ENCODE measurements at regions not wholly inside any gene's neighbourhood (a gene's known extent, or its start where the extent isn't known, plus 50 kb on each side); places are given as distances from the start of the nearest gene placed in this dataset.

GRCh38 chr3:94862703-94863102, 799.8 kb downstream of the NSUN3 start:
- DNase-seq (ENCODE audit: low read depth): no peak

GRCh38 chr3:94869059-94869547, 806.2 kb downstream of the NSUN3 start:
- DNase-seq (ENCODE audit: low read depth): no peak

GRCh38 chr3:94873751-94874150, 810.9 kb downstream of the NSUN3 start:
- DNase-seq (ENCODE audit: low read depth): no peak

- no peak for DNase-seq (ENCODE audit: low read depth)
Observed at GRCh38 chr3:94875149-94875548, 812.3 kb downstream of the NSUN3 start.

- no peak for DNase-seq (ENCODE audit: low read depth)
Observed at GRCh38 chr3:94887065-94887464, 824.2 kb downstream of the NSUN3 start.

- DNase-seq (ENCODE audit: low read depth): no peak
Observed at GRCh38 chr3:94896994-94897393, 834.1 kb downstream of the NSUN3 start.

GRCh38 chr3:94904156-94904674, 841.4 kb downstream of the NSUN3 start:
- no peak for DNase-seq (ENCODE audit: low read depth)

GRCh38 chr3:94909726-94910125, 846.9 kb downstream of the NSUN3 start:
- no peak for DNase-seq (ENCODE audit: low read depth)

- DNase-seq (ENCODE audit: low read depth): no peak
Observed at GRCh38 chr3:94912656-94913055, 849.8 kb downstream of the NSUN3 start.

GRCh38 chr3:94927175-94927574, 864.3 kb downstream of the NSUN3 start:
- no peak for DNase-seq (ENCODE audit: low read depth)

- DNase-seq (ENCODE audit: low read depth): no peak
Observed at GRCh38 chr3:94928921-94929320, 866.1 kb downstream of the NSUN3 start.

GRCh38 chr3:94935738-94936580, 873.1 kb downstream of the NSUN3 start:
- no peak for DNase-seq (ENCODE audit: low read depth)

GRCh38 chr3:94937980-94938379, 875.1 kb downstream of the NSUN3 start:
- no peak for DNase-seq (ENCODE audit: low read depth)

GRCh38 chr3:94946683-94947082, 883.8 kb downstream of the NSUN3 start:
- no peak for DNase-seq (ENCODE audit: low read depth)

- no peak for DNase-seq (ENCODE audit: low read depth)
Observed at GRCh38 chr3:94961423-94962100, 898.7 kb downstream of the NSUN3 start.

GRCh38 chr3:94965867-94966475, 903.1 kb downstream of the NSUN3 start:
- DNase-seq (ENCODE audit: low read depth): no peak

GRCh38 chr3:94967196-94967595, 904.3 kb downstream of the NSUN3 start:
- DNase-seq (ENCODE audit: low read depth): no peak

- no peak for DNase-seq (ENCODE audit: low read depth)
Observed at GRCh38 chr3:94968519-94968918, 905.7 kb downstream of the NSUN3 start.

GRCh38 chr3:94972066-94972465, 909.2 kb downstream of the NSUN3 start:
- DNase-seq (ENCODE audit: low read depth): no peak

GRCh38 chr3:94978084-94978483, 915.2 kb downstream of the NSUN3 start:
- DNase-seq (ENCODE audit: low read depth): no peak

- no peak for DNase-seq (ENCODE audit: low read depth)
Observed at GRCh38 chr3:94985778-94986177, 922.9 kb downstream of the NSUN3 start.

- DNase-seq (ENCODE audit: low read depth): no peak
Observed at GRCh38 chr3:94990952-94991705, 928.3 kb downstream of the NSUN3 start.

All from activated T-helper 1 cell treated with Interleukin-2 at 50 U/mL for 16 hours (primary cell).